ENCODE measurements at regions not wholly inside any gene's neighbourhood (a gene's known extent, or its start where the extent isn't known, plus 50 kb on each side); places are given as distances from the start of the nearest gene placed in this dataset.

GRCh38 chr10:53469383-53469782 lies 696.8 kb upstream of the MBL2 start:
- POLR2A ChIA-PET: no interaction called here
- intact Hi-C loops (cut with micrococcal nuclease): no loop called here
- TF ChIP-seq ELF1 (IDR thresholded peaks at IDR 0.05; ENCODE audit: borderline replicate concordance, low read depth) (no peak), RAD21 (IDR thresholded peaks at IDR 0.05; ENCODE audit: low read depth) (no peak), YY1 (IDR thresholded peaks at IDR 0.05; ENCODE audit: extremely low read depth, insufficient replicate concordance, low read depth, low read length) (no peak), FOSL1 (IDR thresholded peaks at IDR 0.05; ENCODE audit: low read depth) (no peak), ZFX (IDR thresholded peaks at IDR 0.05) (no peak), CEBPB (IDR thresholded peaks at IDR 0.05; ENCODE audit: low read depth) (no peak), ZNF274 (IDR thresholded peaks at IDR 0.05; ENCODE audit: low read depth, low read length) (no peak), ATF3 (IDR thresholded peaks at IDR 0.05) (no peak), SIN3A (IDR thresholded peaks at IDR 0.05; ENCODE audit: low read depth) (no peak)
- no peak for DNase-seq (ENCODE audit: low read depth, low spot score)
- Histone ChIP-seq H3K36me3 (ENCODE audit: control insufficient read depth in 1 of 2, insufficient read depth in 2 of 2, low read length in 2 of 2) (no peaks in the 10 kb centered on the region), H3K9me2 (ENCODE audit: insufficient read depth) (no peaks in the 10 kb centered on the region), H3K9me3 (ENCODE audit: control insufficient read depth in 1 of 2, insufficient read depth in 1 of 2, low read depth in 1 of 2, low read length in 2 of 2) (peaks cover 4 to 16% of the 10 kb centered on the region in 2 experiments; a peak in 2 of 4 replicates), H3K4me1 (ENCODE audit: control insufficient read depth in 1 of 2, insufficient read depth in 2 of 2, low read length in 2 of 2) (no peaks in the 10 kb centered on the region), H3K27me3 (ENCODE audit: insufficient read depth, low read length) (no peaks in the 10 kb centered on the region), H3K9ac (ENCODE audit: low read length) (no peak overlapping the region), H4K20me1 (ENCODE audit: insufficient read depth) (no peaks in the 10 kb centered on the region), H3K4me3 (replicated peaks in 1 of 2; ENCODE audit: low read depth in 1 of 2, low read length in 2 of 2) (no peak overlapping the region), H2AFZ (ENCODE audit: low read depth, low read length, poor library complexity, severe bottlenecking) (no peak overlapping the region), H3K79me2 (ENCODE audit: insufficient read depth, low read length) (no peaks in the 10 kb centered on the region), H3K4me2 (ENCODE audit: low read length) (no peak overlapping the region), H3K27ac (ENCODE audit: low read depth, low read length) (no peak overlapping the region)
- ATAC-seq: no peak
- RAD21 ChIA-PET (ENCODE audit: low non-redundant PET in 1 of 2, low total read pairs in 2 of 2, uncharacterized antibody in 2 of 2, unreplicated experiment in 2 of 2): no interaction called here
- CTCF ChIA-PET: no interaction called here
- no TSS peak for BruUV-seq (replicated peaks)

- RAD21 ChIA-PET (ENCODE audit: low non-redundant PET in 1 of 2, low total read pairs in 2 of 2, uncharacterized antibody in 2 of 2, unreplicated experiment in 2 of 2): no interaction called here
- POLR2A ChIA-PET: no interaction called here
- no TSS peak for BruUV-seq (replicated peaks)
Measured at GRCh38 chr10:53463539-53463938, 691.0 kb upstream of the MBL2 start.

More at GRCh38 chr10:53463539-53463938, 691.0 kb upstream of the MBL2 start:
- H2AFZ ChIP-seq (ENCODE audit: low read depth, low read length, poor library complexity, severe bottlenecking): no peak overlapping the region
- H3K36me3 ChIP-seq (ENCODE audit: control insufficient read depth in 1 of 2, insufficient read depth in 2 of 2, low read length in 2 of 2): no peaks in the 10 kb centered on the region
- no peak overlapping the region for H3K4me3 ChIP-seq (replicated peaks in 1 of 2; ENCODE audit: low read depth in 1 of 2, low read length in 2 of 2)
- no peaks in the 10 kb centered on the region for H3K4me1 ChIP-seq (ENCODE audit: control insufficient read depth in 1 of 2, insufficient read depth in 2 of 2, low read length in 2 of 2)
- intact Hi-C loops (cut with micrococcal nuclease): no loop called here
- H3K9ac ChIP-seq (ENCODE audit: low read length): no peak overlapping the region
- no peaks in the 10 kb centered on the region for H4K20me1 ChIP-seq (ENCODE audit: insufficient read depth)
- DNase-seq (ENCODE audit: low read depth, low spot score) (no peak), ATAC-seq (no peak)
- H3K27ac ChIP-seq (ENCODE audit: low read depth, low read length): no peak overlapping the region
- no peaks in the 10 kb centered on the region for H3K9me2 ChIP-seq (ENCODE audit: insufficient read depth)
- H3K9me3 ChIP-seq (ENCODE audit: control insufficient read depth in 1 of 2, insufficient read depth in 1 of 2, low read depth in 1 of 2, low read length in 2 of 2): peaks cover 5 to 8% of the 10 kb centered on the region in 2 experiments; a peak in 2 of 4 replicates
- H3K4me2 ChIP-seq (ENCODE audit: low read length): no peak overlapping the region
- CTCF ChIA-PET: no interaction called here
- no peaks in the 10 kb centered on the region for H3K79me2 ChIP-seq (ENCODE audit: insufficient read depth, low read length)
- no peaks in the 10 kb centered on the region for H3K27me3 ChIP-seq (ENCODE audit: insufficient read depth, low read length)
- no peak for TF ChIP-seq MAX (IDR thresholded peaks at IDR 0.05)
- no peak for TF ChIP-seq CBX3 (IDR thresholded peaks at IDR 0.05; ENCODE audit: low read depth)
- TF ChIP-seq ZNF274 (IDR thresholded peaks at IDR 0.05; ENCODE audit: low read depth, low read length): no peak
- TF ChIP-seq RAD21 (IDR thresholded peaks at IDR 0.05; ENCODE audit: low read depth): no peak
- no peak for TF ChIP-seq EZH2phosphoT487 (IDR thresholded peaks at IDR 0.05; ENCODE audit: borderline replicate concordance)
- no peak for TF ChIP-seq REST (IDR thresholded peaks at IDR 0.05; ENCODE audit: low read depth)
- TF ChIP-seq TCF7L2 (IDR thresholded peaks at IDR 0.05; ENCODE audit: borderline replicate concordance, extremely low read depth, insufficient read depth, insufficient read length): no peak
- TF ChIP-seq JUND (IDR thresholded peaks at IDR 0.05): no peak
